ENCODE measurements at regions not wholly inside any gene's neighbourhood (a gene's known extent, or its start where the extent isn't known, plus 50 kb on each side); places are given as distances from the start of the nearest gene placed in this dataset.

DNA sequence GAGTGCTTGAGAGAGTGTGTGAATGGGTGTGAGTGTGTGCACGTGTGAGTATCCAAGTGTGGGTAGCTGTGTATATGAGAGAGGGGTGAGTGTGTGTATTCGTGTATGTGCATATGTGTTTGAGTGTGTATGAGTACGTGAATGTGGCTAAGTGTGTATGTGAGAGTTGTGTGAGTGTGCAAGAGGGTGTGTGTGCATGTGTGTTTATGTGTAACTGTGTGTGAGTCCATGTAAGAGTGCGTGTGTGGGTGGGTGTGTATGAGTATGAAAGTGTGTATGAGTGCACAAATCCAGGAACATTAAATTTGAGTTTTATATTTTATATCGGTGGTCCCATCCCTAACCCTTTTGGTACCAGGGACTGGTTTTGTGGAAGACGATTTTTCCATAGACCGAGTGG, 156.4 kb downstream of the TENT4A start:
- DNase-seq (ENCODE audit: low read depth): no peak

DNA sequence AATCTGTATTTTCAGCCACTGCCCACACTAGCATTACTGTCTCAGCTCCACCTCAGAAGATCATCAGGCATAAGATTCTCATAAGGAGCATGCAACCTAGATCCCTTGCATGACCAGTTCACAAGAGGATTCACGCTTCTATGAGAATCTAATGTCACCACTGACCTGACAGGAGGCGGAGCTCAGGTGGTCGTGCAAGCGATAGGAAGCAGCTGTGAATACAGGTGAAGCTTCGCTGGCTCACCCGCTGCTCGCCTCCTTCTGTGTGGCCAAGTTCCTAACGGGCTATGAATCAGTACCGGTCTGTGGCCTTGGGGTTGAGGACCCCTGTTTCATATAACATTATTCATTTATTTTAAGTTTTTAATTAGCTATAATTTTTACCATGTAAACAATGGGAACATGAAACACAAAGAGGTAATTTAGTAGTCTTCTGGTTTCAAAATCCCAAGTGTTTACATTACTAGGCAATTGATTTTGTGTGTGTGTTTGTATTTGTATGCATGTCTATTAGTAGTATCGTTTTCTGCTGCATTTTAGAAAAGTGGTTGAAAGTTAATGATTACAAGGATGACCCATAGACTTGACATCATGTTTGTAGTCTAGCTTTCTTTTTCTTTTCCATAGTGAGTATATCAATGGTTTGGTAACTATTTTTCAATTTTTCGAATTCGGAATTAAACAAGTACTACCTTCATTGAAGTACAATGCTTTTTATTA, 159.4 kb downstream of the TENT4A start:
- no peak for DNase-seq (ENCODE audit: low read depth)

DNA sequence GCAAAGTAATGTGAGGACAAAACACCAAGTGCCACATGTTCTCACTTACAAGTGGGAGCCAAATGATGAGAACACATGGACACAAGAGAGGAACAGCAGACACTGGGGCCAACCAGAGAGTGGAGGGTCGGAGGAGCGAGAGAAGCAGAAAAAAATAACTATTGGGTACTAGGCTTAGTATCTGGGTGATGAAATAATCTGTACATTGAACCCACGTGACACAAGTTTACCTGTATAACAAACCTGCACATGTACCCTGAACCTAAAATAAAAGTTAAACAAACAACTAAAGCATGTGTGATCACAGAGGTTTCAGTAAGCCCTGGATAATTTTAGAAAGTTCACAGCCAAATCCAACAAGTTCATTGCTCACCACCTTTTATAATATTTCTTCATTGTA, 160.1 kb downstream of the TENT4A start:
- no peak for DNase-seq (ENCODE audit: low read depth)

DNA sequence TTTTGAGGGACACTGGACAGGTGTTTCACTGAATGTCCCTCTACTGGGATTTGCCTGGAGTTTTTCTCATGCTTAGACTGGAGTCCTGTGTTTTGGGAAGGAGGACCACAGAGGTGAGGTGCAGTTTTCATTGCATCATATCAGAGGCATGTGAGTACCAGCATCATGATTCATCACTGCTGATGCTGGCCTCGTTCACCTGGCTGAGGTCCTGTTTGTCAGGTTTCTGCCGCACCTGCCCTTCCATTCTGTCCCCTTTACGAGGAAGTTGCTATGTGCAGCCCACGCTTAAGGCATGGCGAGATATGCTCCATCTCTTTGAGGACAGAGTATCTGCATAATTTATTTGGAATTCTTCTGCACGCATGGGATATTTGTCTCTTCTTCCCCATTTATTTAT, 162.1 kb downstream of the TENT4A start:
- DNase-seq (ENCODE audit: low read depth): no peak

DNA sequence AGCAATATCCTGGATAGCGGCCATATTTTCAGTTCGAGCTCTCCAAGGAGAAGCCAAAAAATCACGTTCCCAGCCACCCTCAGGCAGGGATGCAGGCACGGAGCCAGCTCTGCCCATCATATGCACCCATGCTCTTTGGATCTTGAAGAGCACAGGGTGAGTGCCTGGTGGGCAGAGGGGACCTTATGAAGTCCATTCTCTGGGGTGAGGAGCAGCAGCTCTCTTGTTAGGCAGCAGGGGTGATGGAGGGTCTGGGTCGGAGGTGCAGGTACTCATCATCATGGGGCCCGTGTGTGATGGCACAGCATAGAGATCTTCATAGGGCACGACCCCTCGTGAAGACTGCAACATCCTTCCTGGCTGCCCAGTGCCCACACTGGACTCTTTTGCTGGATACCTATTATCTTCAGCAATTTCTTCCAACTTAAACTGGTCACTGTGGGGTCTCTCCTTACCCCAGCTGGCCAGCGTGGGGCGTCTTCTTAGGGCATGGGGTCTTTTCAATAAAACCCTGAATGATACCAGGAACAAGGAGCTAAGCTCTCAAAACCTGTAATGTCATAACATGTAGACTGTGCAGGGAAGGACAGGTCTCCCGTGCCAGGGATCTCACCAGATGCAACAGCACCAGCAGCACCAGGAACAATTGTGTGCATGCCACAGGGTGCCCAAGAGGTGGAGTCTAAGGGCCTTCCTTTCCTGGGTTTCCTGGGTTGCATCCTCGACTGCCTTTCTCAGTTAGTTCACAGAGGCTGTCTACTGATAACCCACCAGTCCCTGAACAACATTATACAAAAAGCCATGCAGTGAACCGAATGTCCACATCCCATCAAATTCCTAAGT, 165.0 kb downstream of the TENT4A start:
- no peak for DNase-seq (ENCODE audit: low read depth)

DNA sequence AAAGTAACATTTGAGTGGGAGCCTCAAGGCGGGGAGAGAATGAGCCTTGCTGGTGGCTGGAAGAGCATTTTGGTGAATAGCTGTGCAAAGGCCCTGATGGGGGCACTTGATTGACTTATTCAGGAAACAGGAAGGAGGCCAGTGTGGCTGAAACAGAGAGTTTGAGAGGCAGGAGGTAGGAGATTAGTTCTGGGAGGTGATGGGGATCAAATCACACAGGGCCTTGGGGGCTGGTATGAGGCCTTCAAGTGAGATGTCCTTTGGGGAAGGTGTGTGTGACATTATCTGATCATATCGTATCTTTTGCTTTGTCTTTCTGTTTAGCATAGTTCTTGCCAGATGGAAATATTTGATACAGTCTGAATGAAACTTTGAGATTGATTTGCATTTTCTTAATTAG, 172.3 kb downstream of the TENT4A start:
- DNase-seq (ENCODE audit: low read depth): no peak

DNA sequence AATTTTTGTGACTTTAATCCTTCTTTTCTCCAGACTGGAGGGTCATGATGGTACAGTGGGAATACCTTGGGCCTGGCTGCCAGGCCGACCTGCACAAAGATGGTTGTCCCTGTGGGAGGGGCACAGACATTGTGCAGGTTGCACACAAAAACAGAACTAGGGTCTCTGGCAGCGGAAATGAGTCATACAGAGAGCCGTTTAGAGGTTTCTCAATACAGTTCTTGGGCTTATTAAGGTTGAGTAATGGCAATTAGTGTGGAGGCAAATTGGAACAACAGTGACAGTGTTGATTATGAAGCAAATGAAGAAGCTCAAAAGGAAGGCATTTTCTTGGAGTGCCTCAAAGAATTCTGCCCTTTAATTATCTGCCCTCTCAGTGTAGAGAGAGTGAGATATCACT, 173.6 kb downstream of the TENT4A start:
- no peak for DNase-seq (ENCODE audit: low read depth)

DNA sequence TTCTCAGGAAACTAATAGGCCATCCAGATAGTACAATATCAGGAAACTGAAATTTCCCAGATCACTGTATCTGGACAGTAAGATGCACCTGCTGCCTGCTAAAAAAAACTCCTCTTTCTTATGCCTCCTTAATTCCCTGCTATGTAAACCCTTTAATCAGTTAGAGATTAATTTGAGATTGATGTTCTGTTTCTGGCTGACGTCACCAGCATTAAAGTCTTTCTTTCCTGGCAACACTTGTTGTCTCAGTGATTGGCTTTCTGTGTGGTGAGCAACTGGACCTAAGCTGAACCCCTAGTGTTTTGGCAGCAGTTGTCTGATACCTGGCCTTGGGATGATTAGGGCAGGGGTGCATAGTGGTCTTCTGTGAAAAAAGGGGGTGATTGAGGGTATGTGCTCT, 175.8 kb downstream of the TENT4A start:
- DNase-seq (ENCODE audit: low read depth): no peak

DNA sequence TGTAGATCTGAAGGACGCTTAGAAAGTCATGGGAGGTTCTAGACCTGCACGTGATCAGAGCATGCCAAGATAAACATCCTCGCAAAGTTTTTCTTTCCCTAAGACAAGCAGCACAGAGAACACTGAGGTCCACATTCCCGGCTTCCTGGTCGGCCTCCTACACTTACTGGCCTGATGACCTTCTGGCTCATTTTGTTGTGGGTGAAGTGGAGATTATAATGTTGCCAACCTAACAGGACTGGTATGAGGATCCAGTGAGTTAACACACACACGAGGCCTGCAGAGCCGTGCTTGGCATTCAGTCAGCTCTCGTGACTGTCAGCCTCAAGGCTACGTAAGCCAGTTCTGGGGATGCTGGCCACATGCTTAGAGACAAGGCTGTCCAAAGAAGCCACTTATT, 186.0 kb downstream of the TENT4A start:
- no peak for DNase-seq (ENCODE audit: low read depth)

DNA sequence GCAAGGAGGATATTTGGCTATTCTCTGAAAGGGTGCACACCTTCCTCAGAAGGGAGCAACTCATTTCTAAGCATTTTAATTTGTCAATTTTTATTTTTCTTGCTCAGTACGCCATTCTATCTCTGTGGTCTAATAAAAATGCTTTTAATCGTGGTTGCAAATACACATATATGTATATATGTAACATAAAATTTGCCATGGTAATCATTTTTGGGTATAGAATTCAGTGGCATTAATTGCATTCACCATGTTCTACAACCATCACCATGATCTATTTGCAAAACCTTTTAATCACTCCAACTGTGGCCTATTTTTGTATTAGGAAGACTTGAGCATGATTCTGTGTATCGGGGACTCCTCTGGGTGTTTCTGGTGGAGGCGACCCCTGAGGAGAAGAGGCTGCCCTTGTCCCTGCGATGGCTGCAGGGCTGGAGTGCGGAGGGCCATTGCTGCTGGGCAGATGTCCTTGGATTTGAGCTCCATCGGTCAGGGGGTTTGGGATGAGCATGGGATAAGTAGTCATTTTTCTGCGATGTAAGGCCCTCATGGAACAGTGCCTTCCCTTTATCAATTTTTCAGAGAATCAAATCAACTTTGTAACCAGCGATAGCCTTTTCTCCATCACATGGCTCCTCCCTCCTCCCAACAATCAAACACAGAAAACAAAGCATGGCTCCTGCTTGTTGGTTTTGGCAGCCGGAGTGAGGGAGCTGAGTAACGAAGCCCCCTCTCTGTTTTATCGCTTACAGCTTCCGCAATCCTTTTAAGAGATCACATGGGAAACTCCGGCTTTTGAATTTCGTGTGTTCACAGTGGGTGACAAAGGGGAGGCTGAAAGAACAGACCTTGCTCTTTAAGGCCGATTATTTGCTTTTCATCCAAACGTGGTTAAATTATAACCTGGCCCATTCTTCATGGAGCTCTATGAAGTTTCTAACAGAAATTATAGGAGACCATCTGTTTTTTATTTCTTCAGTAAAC, 187.3 kb downstream of the TENT4A start:
- DNase-seq (ENCODE audit: low read depth): no peak

DNA sequence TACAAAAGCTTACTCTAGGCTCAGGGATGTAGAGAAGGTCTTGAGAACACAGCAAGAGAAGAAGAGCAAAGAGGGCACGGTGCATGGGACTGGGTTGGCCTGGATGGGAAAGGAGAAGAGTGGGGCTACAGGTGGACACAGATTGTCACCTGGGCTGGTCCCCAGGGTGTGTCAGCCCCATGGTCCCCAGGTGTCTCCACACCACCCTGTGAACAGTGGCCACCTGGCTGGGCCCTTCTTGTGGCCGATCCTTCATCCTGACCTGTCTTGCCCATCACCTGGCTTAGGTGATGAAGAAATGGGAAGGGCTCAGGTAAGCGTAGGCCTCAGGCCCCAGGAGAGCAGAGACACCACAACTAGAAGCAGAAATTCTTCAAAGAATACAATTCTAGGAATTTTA, 188.9 kb downstream of the TENT4A start:
- no peak for DNase-seq (ENCODE audit: low read depth)

DNA sequence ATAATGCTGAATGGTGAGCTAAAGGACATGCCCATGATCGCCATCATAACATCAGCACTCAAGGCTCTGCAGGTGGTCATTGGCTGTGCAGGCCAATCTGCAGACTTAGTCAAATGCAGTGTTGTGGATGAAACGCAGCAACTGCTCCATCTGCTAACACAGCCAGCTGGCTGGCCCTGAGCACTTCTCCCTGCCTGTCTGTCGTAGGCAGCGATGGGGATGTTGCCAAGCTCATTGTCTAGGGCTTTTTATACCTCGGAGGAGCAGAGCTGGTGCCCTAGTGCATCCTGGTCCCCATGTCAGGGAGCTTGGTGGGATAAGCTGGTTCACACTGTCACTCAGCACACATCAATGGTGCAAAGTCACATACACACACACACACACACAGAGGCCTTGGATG, 189.4 kb downstream of the TENT4A start:
- no peak for DNase-seq (ENCODE audit: low read depth)

DNA sequence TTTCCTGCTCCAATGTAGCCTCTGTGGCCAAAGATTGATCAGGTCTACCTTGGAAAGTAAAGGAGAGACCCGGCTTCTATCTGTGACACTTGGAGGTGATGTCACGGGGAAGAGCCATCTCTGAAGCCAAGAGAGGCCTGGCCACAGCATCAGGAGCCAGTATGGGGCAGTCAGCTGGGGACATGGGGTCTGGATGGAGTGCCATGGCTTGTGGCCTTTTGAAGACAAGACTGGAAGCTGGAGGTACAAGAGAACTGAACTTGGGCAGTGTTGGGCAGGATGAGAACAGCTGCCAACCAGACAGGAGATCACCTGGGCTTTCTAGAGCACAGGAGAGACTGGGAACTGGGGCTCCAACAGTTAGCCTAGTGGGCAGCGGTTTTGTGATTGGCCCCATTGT, 190.7 kb downstream of the TENT4A start:
- DNase-seq (ENCODE audit: low read depth): no peak

DNA sequence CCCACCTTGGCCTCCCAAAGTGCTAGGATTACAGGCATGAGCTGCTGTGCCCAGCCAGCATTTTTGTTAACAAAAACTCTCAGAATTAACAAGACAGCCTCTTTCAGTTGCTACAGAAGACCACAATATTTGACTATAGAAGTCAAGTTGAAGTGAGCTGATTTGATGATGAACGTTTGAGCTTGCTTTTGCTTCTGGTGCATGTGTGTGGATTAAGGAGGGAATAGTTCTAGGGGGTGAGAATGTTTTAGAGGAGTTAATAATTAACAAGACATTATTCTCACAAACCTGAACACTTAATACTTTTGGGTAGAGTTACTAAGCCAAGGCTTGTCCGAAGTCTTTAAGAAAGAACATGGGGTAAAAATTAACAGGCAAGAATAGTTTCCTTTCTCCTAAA, 191.6 kb downstream of the TENT4A start:
- DNase-seq (ENCODE audit: low read depth): no peak

DNA sequence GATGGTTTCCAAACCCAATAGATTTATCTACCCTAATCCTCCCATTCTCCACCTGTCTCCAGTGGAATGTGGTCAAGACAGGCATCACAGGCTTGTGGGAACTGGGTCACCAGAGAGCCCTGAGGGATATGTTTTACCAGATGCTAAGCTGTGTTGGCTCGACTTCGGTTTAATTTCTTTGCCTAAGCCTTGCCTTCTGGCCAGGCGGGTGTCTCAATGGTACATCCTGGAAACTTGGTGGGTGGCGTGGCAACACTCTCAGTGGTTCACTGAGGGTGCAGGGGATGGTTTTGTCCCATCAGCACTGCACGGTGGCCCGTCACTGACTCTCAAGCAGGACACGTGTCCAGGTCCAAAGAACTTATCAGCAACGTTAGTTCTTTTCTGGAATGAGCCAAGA, 192.2 kb downstream of the TENT4A start:
- no peak for DNase-seq (ENCODE audit: low read depth)

DNA sequence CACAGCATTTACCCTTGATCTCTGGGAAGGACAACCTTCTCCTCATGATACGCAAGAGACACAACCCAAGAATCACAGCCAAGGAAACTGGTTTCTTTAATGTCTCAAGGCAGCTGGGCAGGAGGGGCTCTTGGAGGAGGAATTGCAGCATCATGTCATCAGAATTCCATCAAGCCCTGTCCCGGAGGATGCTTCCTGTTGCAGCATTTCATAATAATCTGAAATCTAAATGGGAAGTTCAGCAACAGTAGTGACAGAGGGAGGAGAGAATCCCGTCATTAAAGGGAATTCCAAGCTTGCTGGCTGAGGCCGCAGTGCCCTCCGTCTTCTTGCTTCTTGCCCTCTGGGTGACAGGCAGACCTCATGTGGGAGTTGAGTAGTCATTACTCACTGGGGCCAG, 192.7 kb downstream of the TENT4A start:
- DNase-seq (ENCODE audit: low read depth): no peak

DNA sequence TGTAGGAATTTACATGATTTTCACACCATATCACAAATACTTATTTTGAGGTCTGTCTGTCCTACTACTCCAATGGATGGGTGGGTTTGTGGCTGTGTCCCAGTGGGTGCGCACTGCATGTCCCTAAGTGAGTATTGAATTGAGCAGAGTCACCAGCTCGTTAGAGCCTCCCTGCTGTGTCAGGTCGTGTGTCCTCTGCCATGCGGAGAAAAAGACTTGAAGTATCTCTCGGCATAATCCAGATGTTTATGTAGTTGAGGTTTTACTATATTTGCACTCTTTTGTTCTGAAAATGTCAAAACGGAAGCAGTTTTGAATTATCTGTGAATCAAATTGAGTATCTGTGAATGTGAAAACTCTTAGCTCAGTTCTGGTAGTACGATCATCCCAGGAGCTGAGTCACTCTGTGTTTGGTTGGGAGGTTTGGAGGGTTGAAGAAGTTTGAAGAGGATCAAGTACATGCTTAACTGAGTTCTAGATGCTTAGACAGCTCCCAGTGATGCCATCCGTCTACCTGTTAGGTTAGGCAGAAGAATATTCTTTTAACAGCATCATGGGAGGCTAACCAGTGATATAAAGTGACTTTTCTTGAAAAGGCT, 194.2 kb downstream of the TENT4A start:
- DNase-seq (ENCODE audit: low read depth): no peak

DNA sequence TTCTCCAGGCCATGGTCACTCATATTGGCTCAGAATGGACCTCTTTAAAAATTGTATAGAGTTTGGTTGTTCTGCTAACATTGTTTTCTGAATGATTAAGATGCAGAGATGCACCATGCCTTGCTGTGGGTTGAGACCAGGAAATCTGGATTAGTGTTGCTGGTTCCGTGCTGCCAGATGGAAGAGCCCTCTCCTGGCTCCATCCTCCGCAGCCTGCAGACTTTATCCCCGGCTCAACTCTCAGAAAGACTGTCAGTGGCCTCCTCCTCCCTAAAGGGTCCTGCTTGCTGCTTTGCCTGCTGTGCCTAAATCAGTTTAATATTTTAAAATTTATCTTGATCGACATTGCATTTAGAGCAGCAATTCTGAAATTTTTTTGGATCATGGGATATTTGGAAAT, 196.7 kb downstream of the TENT4A start:
- DNase-seq (ENCODE audit: low read depth): no peak

DNA sequence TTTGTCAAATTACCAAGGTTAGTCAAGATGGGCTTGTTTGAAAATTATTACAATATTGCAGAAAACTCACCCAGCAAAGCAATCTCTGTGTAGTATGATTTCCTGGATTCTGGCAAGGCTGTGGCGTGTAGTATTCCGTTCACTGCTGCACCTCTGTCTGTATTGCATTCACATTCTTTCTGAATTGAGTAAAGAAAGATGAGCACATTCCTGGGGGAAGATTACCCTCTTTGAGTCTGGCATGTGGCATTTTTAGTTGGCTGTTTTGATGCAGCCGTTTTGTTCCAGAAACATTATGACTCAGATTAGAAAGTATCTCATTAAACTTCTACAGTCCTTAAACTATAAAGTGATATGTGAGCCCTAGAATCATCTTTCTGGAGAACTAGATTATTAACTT, 197.7 kb downstream of the TENT4A start:
- no peak for DNase-seq (ENCODE audit: low read depth)

DNA sequence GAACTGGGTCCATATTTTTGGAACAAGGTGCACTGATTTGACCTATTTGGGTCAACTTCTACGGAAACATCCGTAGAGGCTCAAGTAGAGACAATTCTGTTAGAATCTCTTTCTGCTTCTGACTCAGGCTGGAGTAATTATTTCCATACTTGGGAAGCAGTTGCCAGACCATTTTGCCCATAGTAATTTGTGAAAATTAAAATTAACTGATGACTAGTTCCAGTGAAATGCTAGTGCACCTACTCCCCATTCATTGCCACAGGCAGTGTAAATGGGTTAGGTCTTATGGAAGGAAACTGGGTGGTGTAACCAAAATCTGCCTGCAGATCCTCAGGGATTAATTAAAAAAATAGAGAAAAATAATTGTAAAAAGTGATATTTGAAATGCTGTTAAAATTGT, 201.1 kb downstream of the TENT4A start:
- no peak for DNase-seq (ENCODE audit: low read depth)

DNA sequence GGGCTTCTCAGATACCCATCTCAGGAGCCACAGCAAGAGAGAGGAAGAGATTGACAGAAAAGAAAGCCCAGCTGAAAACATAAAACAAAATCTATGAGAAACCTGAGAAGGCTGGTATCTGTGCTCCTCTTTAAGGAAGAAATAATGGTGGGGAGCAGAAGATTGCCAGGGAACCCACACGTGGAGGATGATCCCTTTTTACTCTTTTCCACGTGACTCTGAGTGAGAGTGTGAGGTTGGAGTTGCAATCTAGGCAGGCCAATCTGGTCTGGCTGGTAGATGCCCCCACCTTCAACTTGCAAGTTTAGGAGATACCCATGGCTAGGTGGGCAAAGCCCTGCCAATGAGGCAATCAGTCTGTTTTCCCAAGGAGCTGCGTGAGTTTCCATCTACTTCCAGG, 202.3 kb downstream of the TENT4A start:
- no peak for DNase-seq (ENCODE audit: low read depth)

DNA sequence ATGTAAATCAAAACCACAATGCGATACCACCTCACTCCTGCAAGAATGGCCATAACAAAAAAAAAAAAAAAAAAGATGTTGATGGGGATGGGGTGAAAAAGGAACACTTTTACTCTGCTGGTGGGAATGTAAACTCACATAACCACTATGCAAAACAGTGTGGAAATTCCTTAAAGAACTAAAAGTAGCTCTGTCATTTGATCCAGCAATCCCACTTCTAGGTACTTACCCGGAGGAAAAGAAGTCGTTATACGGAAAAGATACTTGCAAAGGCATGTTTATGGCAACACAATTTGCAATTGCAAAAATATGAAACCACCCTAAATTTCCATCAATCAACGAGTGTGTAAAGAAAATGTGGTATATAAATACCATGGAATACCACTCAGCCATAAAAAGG, 205.0 kb downstream of the TENT4A start:
- no peak for DNase-seq (ENCODE audit: low read depth)

All from ELR (cell line).